GM21515 (cell line): ENCODE measurements at regions not wholly inside any gene's neighbourhood (a gene's known extent, or its start where the extent isn't known, plus 50 kb on each side); places are given as distances from the start of the nearest gene placed in this dataset.
"Not testable (repeated sequence)": the region's sequence is repeated elsewhere in the genome, so short reads cannot be mapped to it uniquely, and the experiment has no call there.

Source experiments
- ATAC-seq: cut with Tn5 transposase; IDR thresholded peaks from one replicate; pipeline ENCODE4 v1.9.1; 2021; ENCODE audit not compliant: unreplicated experiment

- no peak for ATAC-seq
These were observed 193.1 kb downstream of the OTOL1 start for GRCh38 chr3:161689584-161690298.

- ATAC-seq: no peak
These were observed 193.7 kb downstream of the OTOL1 start for GRCh38 chr3:161690299-161690620.

GRCh38 chr3:161691677-161692076 lies 195.1 kb downstream of the OTOL1 start:
- no peak for ATAC-seq

- no peak for ATAC-seq
These were observed 198.3 kb downstream of the OTOL1 start for GRCh38 chr3:161694682-161695564.

GRCh38 chr3:161695811-161696210 lies 199.2 kb downstream of the OTOL1 start:
- no peak for ATAC-seq

- no peak for ATAC-seq
These were observed 204.4 kb downstream of the OTOL1 start for GRCh38 chr3:161700998-161701397.

- ATAC-seq: not testable (repeated sequence)
These were observed 210.6 kb downstream of the OTOL1 start for GRCh38 chr3:161707253-161707652.

- ATAC-seq: no peak
These were observed 217.1 kb downstream of the OTOL1 start for GRCh38 chr3:161713731-161714130.

GRCh38 chr3:161731968-161732367 lies 235.4 kb downstream of the OTOL1 start:
- no peak for ATAC-seq

- no peak for ATAC-seq
These were observed 240.6 kb downstream of the OTOL1 start for GRCh38 chr3:161737171-161737570.

GRCh38 chr3:161740421-161740820 lies 243.8 kb downstream of the OTOL1 start:
- ATAC-seq: no peak

- no peak for ATAC-seq
These were observed 247.8 kb downstream of the OTOL1 start for GRCh38 chr3:161744366-161744765.

GRCh38 chr3:161745741-161746140 lies 249.1 kb downstream of the OTOL1 start:
- ATAC-seq: no peak

GRCh38 chr3:161748049-161748448 lies 251.4 kb downstream of the OTOL1 start:
- no peak for ATAC-seq

- ATAC-seq: no peak
These were observed 257.9 kb downstream of the OTOL1 start for GRCh38 chr3:161754420-161755053.

GRCh38 chr3:161759444-161759843 lies 262.8 kb downstream of the OTOL1 start:
- no peak for ATAC-seq

- ATAC-seq: no peak
These were observed 269.7 kb downstream of the OTOL1 start for GRCh38 chr3:161766331-161766730.

GRCh38 chr3:161770484-161771386 lies 274.1 kb downstream of the OTOL1 start:
- ATAC-seq: peak; percentile 81

GRCh38 chr3:161781381-161781780 lies 284.8 kb downstream of the OTOL1 start:
- no peak for ATAC-seq

GRCh38 chr3:161793194-161793930 lies 296.8 kb downstream of the OTOL1 start:
- ATAC-seq: no peak
